ENCODE measurements at regions not wholly inside any gene's neighbourhood (a gene's known extent, or its start where the extent isn't known, plus 50 kb on each side); places are given as distances from the start of the nearest gene placed in this dataset.

- no peak for ATAC-seq
Measured at GRCh38 chr10:44435196-44435595, 50.3 kb upstream of the CXCL12 start.

GRCh38 chr10:44436240-44436639 lies 51.3 kb upstream of the CXCL12 start:
- no peak for ATAC-seq

- no peak for ATAC-seq
Measured at GRCh38 chr10:44437840-44438511, 53.1 kb upstream of the CXCL12 start.

GRCh38 chr10:44439239-44439957 lies 54.5 kb upstream of the CXCL12 start:
- no peak for ATAC-seq

- no peak for ATAC-seq
Measured at GRCh38 chr10:44439958-44440244, 55.0 kb upstream of the CXCL12 start.

GRCh38 chr10:44457259-44457658 lies 72.4 kb upstream of the CXCL12 start:
- ATAC-seq = no peak

GRCh38 chr10:44458671-44459413 lies 73.9 kb upstream of the CXCL12 start:
- ATAC-seq = no peak

- ATAC-seq = no peak
Measured at GRCh38 chr10:44459671-44460070, 74.8 kb upstream of the CXCL12 start.

- no peak for ATAC-seq
Measured at GRCh38 chr10:44460416-44460815, 75.5 kb upstream of the CXCL12 start.

- ATAC-seq = no peak
Measured at GRCh38 chr10:44462338-44462914, 77.5 kb upstream of the CXCL12 start.

- no peak for ATAC-seq
Measured at GRCh38 chr10:44463511-44464121, 78.7 kb upstream of the CXCL12 start.

- ATAC-seq = no peak
Measured at GRCh38 chr10:44464503-44464902, 79.6 kb upstream of the CXCL12 start.

- no peak for ATAC-seq
Measured at GRCh38 chr10:44465401-44466115, 80.7 kb upstream of the CXCL12 start.

GRCh38 chr10:44466236-44466635 lies 81.3 kb upstream of the CXCL12 start:
- no peak for ATAC-seq

- ATAC-seq = no peak
Measured at GRCh38 chr10:44467090-44467489, 82.2 kb upstream of the CXCL12 start.

GRCh38 chr10:44467900-44468299 lies 83.0 kb upstream of the CXCL12 start:
- ATAC-seq = no peak

- no peak for ATAC-seq
Measured at GRCh38 chr10:44468525-44468924, 83.6 kb upstream of the CXCL12 start.

GRCh38 chr10:44468965-44469364 lies 84.1 kb upstream of the CXCL12 start:
- ATAC-seq = no peak

- no peak for ATAC-seq
Measured at GRCh38 chr10:44470784-44471183, 85.9 kb upstream of the CXCL12 start.

GRCh38 chr10:44471410-44471809 lies 86.5 kb upstream of the CXCL12 start:
- no peak for ATAC-seq

- ATAC-seq = no peak
Measured at GRCh38 chr10:44473146-44473545, 88.2 kb upstream of the CXCL12 start.

GRCh38 chr10:44476409-44477045 lies 91.6 kb upstream of the CXCL12 start:
- no peak for ATAC-seq
